ENCODE measurements at regions not wholly inside any gene's neighbourhood (a gene's known extent, or its start where the extent isn't known, plus 50 kb on each side); places are given as distances from the start of the nearest gene placed in this dataset.
A peak's percentile ranks its signal among the peaks of the same experiment; 100 is the strongest.

GRCh38 chr11:112734207-112734606 is 227.0 kb upstream of the NCAM1 start:
- DNase-seq = peak in 1 of 2 experiments; percentile 1
- TF ChIP-seq POLR2A (IDR thresholded peaks at IDR 0.05; ENCODE audit: low read length) (no peak), GATA1 (IDR thresholded peaks at IDR 0.05; ENCODE audit: low read depth, low read length) (no peak)

GRCh38 chr11:112735470-112735869 is 225.8 kb upstream of the NCAM1 start:
- no peak for DNase-seq
- TF ChIP-seq POLR2A (IDR thresholded peaks at IDR 0.05; ENCODE audit: low read length) = no peak
- no peak for TF ChIP-seq GATA1 (IDR thresholded peaks at IDR 0.05; ENCODE audit: low read depth, low read length)

GRCh38 chr11:112744041-112744440 is 217.2 kb upstream of the NCAM1 start:
- TF ChIP-seq POLR2A (IDR thresholded peaks at IDR 0.05; ENCODE audit: low read length) (no peak), GATA1 (IDR thresholded peaks at IDR 0.05; ENCODE audit: low read depth, low read length) (no peak)
- DNase-seq = no peak

- no peak for DNase-seq
- TF ChIP-seq POLR2A (IDR thresholded peaks at IDR 0.05; ENCODE audit: low read length) (no peak), GATA1 (IDR thresholded peaks at IDR 0.05; ENCODE audit: low read depth, low read length) (no peak)
Observed at GRCh38 chr11:112745973-112746372, 215.2 kb upstream of the NCAM1 start.

- no peak for DNase-seq
- TF ChIP-seq POLR2A (IDR thresholded peaks at IDR 0.05; ENCODE audit: low read length) = no peak
- TF ChIP-seq GATA1 (IDR thresholded peaks at IDR 0.05; ENCODE audit: low read depth, low read length) = no peak
Observed at GRCh38 chr11:112748252-112748651, 213.0 kb upstream of the NCAM1 start.

GRCh38 chr11:112748713-112749543 is 212.3 kb upstream of the NCAM1 start:
- DNase-seq = no peak
- TF ChIP-seq GATA1 (IDR thresholded peaks at IDR 0.05; ENCODE audit: low read depth, low read length) = no peak
- no peak for TF ChIP-seq POLR2A (IDR thresholded peaks at IDR 0.05; ENCODE audit: low read length)

GRCh38 chr11:112751329-112751728 is 209.9 kb upstream of the NCAM1 start:
- no peak for TF ChIP-seq GATA1 (IDR thresholded peaks at IDR 0.05; ENCODE audit: low read depth, low read length)
- no peak for TF ChIP-seq POLR2A (IDR thresholded peaks at IDR 0.05; ENCODE audit: low read length)

GRCh38 chr11:112751772-112752171 is 209.4 kb upstream of the NCAM1 start:
- no peak for DNase-seq
- no peak for TF ChIP-seq GATA1 (IDR thresholded peaks at IDR 0.05; ENCODE audit: low read depth, low read length)
- TF ChIP-seq POLR2A (IDR thresholded peaks at IDR 0.05; ENCODE audit: low read length) = no peak

More at GRCh38 chr11:112751329-112751728, 209.9 kb upstream of the NCAM1 start:
- DNase-seq = no peak

GRCh38 chr11:112752563-112752962 is 208.7 kb upstream of the NCAM1 start:
- TF ChIP-seq GATA1 (IDR thresholded peaks at IDR 0.05; ENCODE audit: low read depth, low read length) (no peak), POLR2A (IDR thresholded peaks at IDR 0.05; ENCODE audit: low read length) (no peak)
- no peak for DNase-seq

GRCh38 chr11:112753706-112754105 is 207.5 kb upstream of the NCAM1 start:
- DNase-seq = no peak
- TF ChIP-seq GATA1 (IDR thresholded peaks at IDR 0.05; ENCODE audit: low read depth, low read length) = no peak
- no peak for TF ChIP-seq POLR2A (IDR thresholded peaks at IDR 0.05; ENCODE audit: low read length)

GRCh38 chr11:112759418-112759817 is 201.8 kb upstream of the NCAM1 start:
- no peak for DNase-seq
- TF ChIP-seq GATA1 (IDR thresholded peaks at IDR 0.05; ENCODE audit: low read depth, low read length) = no peak
- no peak for TF ChIP-seq POLR2A (IDR thresholded peaks at IDR 0.05; ENCODE audit: low read length)

GRCh38 chr11:112760396-112761059 is 200.7 kb upstream of the NCAM1 start:
- TF ChIP-seq GATA1 (IDR thresholded peaks at IDR 0.05; ENCODE audit: low read depth, low read length) = no peak
- TF ChIP-seq POLR2A (IDR thresholded peaks at IDR 0.05; ENCODE audit: low read length) = no peak
- DNase-seq = no peak

- TF ChIP-seq POLR2A (IDR thresholded peaks at IDR 0.05; ENCODE audit: low read length) = no peak
- TF ChIP-seq GATA1 (IDR thresholded peaks at IDR 0.05; ENCODE audit: low read depth, low read length) = no peak
- DNase-seq = no peak
Observed at GRCh38 chr11:112761911-112762706, 199.1 kb upstream of the NCAM1 start.

GRCh38 chr11:112762707-112763090 is 198.5 kb upstream of the NCAM1 start:
- DNase-seq = no peak
- no peak for TF ChIP-seq POLR2A (IDR thresholded peaks at IDR 0.05; ENCODE audit: low read length)
- no peak for TF ChIP-seq GATA1 (IDR thresholded peaks at IDR 0.05; ENCODE audit: low read depth, low read length)

All from erythroblast (primary cell).